Uterus (tissue), 3 donors: ENCODE measurements at regions not wholly inside any gene's neighbourhood (a gene's known extent, or its start where the extent isn't known, plus 50 kb on each side); places are given as distances from the start of the nearest gene placed in this dataset.

Experiments
- DNase-seq, 2 donors: peaks; one replicate each; pipeline ENCODE4 v3.0.0-alpha.2; 2019 to 2020
- H3K27ac ChIP-seq, 2 donors: fragments of 200-600 bp; sonication (generic); 1 replicate in 1 of 2; 2 replicates in 1 of 2; pipeline ENCODE4 v1.5.1; 2016 to 2018
- H3K27me3 ChIP-seq, 2 donors: fragments of 200-600 bp; sonication (generic); one replicate each; pipeline ENCODE4 v1.5.1; 2018 to 2019; ENCODE audit warnings: control low read depth in 1 of 2
- H3K36me3 ChIP-seq, 2 donors: fragments of 200-600 bp; sonication (generic); one replicate each; pipeline ENCODE4 v1.5.1; 2019; ENCODE audit warnings: control low read depth in 1 of 2
- H3K4me1 ChIP-seq, 2 donors: fragments of 200-600 bp; sonication (generic); one replicate each; pipeline ENCODE4 v1.5.1; 2018 to 2019; ENCODE audit warnings: control low read depth in 1 of 2
- H3K4me3 ChIP-seq, 2 donors: fragments of 200-600 bp; sonication (generic); 1 replicate in 1 of 2; 2 replicates in 1 of 2; pipeline ENCODE4 v1.5.1; 2018 to 2019; ENCODE audit warnings: mild to moderate bottlenecking in 1 of 2
- H3K9me3 ChIP-seq, 2 donors: fragments of 200-600 bp; sonication (generic); one replicate each; pipeline ENCODE4 v1.5.1; 2019; ENCODE audit warnings: control low read depth in 1 of 2
- POLR2A ChIP-seq, 2 donors: fragments of 450-650 bp; IDR thresholded peaks; one replicate each; pipeline ENCODE4 v1.6.1; 2016; ENCODE audit warnings: antibody characterized with exemption in 2 of 2, mild to moderate bottlenecking in 1 of 2, moderate library complexity in 1 of 2
- intact Hi-C: fragments of 100-400 bp; cut with DNase I; formaldehyde crosslinking; loops from one replicate; pipeline ENCODE4 v1.15.1; 2023; ENCODE audit warnings: low total_unique reads
- TF ChIP-seq, protein P1 (sequence below), 4 experiments: fragments of 200-600 bp in 2 of 4; fragments of 450-650 bp in 2 of 4; sonication (generic) in 2 of 4; IDR thresholded peaks; one replicate each; pipeline ENCODE4 v1.5.1; 2016 to 2019; ENCODE audit warnings: antibody characterized with exemption in 4 of 4, mild to moderate bottlenecking in 2 of 4, moderate library complexity in 1 of 4
- donor health status: DM: yes; HTN: yes; CAD: no.

DNA sequence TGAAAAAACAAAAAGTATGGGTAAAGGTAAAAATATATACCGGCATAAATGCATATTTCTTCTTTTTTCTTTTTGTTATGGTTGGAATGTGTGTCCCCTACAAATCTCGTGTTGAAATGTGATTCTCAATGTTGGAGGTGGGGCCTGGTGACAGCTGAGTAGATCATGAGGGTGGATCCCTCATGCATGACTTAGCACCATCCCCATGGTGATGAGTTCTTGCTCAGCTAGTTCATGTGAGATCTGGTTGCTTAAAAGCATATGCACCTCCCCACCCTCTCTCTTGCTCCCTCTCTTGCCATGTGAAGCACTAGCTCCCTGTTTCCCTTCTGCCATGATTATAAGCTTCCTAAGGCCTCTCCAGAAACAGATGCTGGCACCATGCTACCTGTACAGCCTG lies 93.3 kb downstream of the HYCC1 start:
- intact Hi-C loops: no loop called here
- H3K4me1 ChIP-seq: no peaks in the 10 kb centered on the region
- no peaks in the 10 kb centered on the region for H3K27me3 ChIP-seq
- no peaks in the 10 kb centered on the region for H3K36me3 ChIP-seq
- no peak overlapping the region for H3K4me3 ChIP-seq
- no peak overlapping the region for H3K27ac ChIP-seq
- no peaks in the 10 kb centered on the region for H3K9me3 ChIP-seq
- no peak for DNase-seq
- no peak for TF ChIP-seq POLR2A (IDR thresholded peaks at IDR 0.05)
- TF ChIP-seq, protein P1, sequence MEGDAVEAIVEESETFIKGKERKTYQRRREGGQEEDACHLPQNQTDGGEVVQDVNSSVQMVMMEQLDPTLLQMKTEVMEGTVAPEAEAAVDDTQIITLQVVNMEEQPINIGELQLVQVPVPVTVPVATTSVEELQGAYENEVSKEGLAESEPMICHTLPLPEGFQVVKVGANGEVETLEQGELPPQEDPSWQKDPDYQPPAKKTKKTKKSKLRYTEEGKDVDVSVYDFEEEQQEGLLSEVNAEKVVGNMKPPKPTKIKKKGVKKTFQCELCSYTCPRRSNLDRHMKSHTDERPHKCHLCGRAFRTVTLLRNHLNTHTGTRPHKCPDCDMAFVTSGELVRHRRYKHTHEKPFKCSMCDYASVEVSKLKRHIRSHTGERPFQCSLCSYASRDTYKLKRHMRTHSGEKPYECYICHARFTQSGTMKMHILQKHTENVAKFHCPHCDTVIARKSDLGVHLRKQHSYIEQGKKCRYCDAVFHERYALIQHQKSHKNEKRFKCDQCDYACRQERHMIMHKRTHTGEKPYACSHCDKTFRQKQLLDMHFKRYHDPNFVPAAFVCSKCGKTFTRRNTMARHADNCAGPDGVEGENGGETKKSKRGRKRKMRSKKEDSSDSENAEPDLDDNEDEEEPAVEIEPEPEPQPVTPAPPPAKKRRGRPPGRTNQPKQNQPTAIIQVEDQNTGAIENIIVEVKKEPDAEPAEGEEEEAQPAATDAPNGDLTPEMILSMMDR (IDR thresholded peaks at IDR 0.05): no peak

DNA sequence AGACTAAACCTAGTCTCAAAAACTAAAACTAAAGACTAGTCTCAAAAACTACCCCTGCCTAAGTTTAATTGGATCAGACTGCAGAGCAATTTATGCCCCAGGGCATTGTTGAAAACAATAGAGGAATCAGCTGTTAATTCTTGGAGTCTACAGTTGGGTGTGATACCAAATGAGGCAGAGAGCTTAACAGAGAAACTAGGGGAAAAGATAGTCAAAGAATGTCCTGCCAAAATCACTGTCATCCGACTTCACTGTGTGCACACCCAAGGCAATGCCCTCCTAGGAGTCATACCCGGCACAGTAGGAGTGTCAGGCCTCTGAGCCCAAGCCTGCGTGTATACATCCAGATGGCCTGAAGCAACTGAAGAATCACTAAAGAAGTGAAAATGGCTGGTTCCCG lies 90.5 kb upstream of the TOMM7 start:
- Histone ChIP-seq H3K4me1 (no peaks in the 10 kb centered on the region), H3K36me3 (no peaks in the 10 kb centered on the region), H3K9me3 (no peaks in the 10 kb centered on the region), H3K27me3 (no peaks in the 10 kb centered on the region), H3K4me3 (no peak overlapping the region), H3K27ac (no peak overlapping the region)
- intact Hi-C loops: no loop called here
- DNase-seq: no peak
- no peak for TF ChIP-seq POLR2A (IDR thresholded peaks at IDR 0.05)
- TF ChIP-seq, protein P1 (IDR thresholded peaks at IDR 0.05): no peak

DNA sequence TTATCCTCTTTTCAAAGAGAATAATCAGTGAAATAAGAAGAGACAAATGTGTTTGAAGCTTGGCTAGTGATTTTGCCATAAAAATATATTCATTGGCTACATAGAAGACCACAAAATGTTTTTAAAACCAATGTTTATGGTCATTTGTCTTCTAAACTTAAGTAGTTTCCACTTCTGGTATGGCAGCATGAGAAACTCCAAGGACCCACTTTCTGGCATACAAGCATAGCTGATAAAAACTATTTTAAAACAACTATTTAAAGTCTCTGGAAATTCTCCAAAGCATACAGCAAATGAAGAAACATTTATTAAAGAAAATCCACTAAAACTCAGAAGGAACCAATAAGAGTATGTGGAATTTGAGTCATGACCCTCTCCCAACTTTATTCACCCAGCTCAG lies 89.2 kb upstream of the TOMM7 start:
- no peak overlapping the region for H3K4me3 ChIP-seq
- H3K36me3 ChIP-seq: no peaks in the 10 kb centered on the region
- no peaks in the 10 kb centered on the region for H3K9me3 ChIP-seq
- DNase-seq: no peak
- no peak overlapping the region for H3K27ac ChIP-seq
- no peaks in the 10 kb centered on the region for H3K4me1 ChIP-seq
- TF ChIP-seq, protein P1 (IDR thresholded peaks at IDR 0.05): no peak
- intact Hi-C loops: no loop called here
- H3K27me3 ChIP-seq: no peaks in the 10 kb centered on the region

DNA sequence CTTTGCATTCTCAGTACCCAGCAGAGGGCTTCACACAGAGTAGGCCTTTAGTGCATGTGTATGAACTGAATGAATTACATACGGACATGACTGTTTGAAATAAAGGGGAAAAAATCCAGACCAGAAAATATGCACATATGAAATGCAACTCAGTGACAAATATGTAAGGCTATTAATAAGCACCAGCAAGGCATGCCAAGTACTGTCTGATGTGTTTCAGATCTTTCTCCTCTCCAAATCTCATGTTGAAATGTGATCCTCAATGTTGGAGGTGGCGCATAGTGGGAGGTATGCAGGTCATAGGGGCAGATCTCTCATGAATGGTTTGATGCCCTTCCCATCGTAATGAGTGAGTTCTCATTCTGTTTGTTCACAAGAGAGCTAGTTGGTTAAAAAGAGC lies 87.3 kb upstream of the TOMM7 start:
- Histone ChIP-seq H3K27ac (no peak overlapping the region), H3K27me3 (no peaks in the 10 kb centered on the region), H3K36me3 (no peaks in the 10 kb centered on the region), H3K9me3 (no peaks in the 10 kb centered on the region), H3K4me1 (no peaks in the 10 kb centered on the region), H3K4me3 (no peak overlapping the region)
- TF ChIP-seq, protein P1 (IDR thresholded peaks at IDR 0.05): no peak
- TF ChIP-seq POLR2A (IDR thresholded peaks at IDR 0.05): no peak
- DNase-seq: no peak
- intact Hi-C loops: no loop called here

DNA sequence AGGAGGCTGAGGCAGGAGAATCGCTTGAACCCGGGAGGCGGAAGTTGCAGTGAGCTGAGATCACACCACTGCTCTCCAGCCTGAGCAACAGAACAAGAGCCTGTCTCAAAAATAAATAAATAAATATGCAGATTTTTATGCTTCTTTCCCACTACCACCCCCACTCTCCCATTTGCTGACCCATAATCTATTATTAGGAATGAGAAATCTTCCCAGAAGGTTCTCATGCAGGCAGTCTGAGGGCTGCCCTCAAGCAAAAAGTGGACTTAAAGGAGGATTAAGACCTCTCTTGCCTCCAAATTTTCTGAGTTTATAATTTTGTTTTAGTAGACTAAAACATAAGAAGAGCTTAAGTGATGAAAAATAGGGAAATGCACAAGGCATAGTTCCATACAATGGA lies 85.2 kb upstream of the TOMM7 start:
- intact Hi-C loops: no loop called here
- no peaks in the 10 kb centered on the region for H3K27me3 ChIP-seq
- no peaks in the 10 kb centered on the region for H3K9me3 ChIP-seq
- DNase-seq: no peak
- TF ChIP-seq POLR2A (IDR thresholded peaks at IDR 0.05): no peak
- TF ChIP-seq, protein P1 (IDR thresholded peaks at IDR 0.05): no peak
- H3K36me3 ChIP-seq: peaks cover 0 to 3% of the 10 kb centered on the region in 2 donors
- no peak overlapping the region for H3K4me3 ChIP-seq
- no peak overlapping the region for H3K27ac ChIP-seq
- no peaks in the 10 kb centered on the region for H3K4me1 ChIP-seq
